NCI-H526 treated with DMSO at 0.1 percent for 48 hours (cell line): ENCODE measurements at regions not wholly inside any gene's neighbourhood (a gene's known extent, or its start where the extent isn't known, plus 50 kb on each side); places are given as distances from the start of the nearest gene placed in this dataset.
"Not testable (repeated sequence)": the region's sequence is repeated elsewhere in the genome, so short reads cannot be mapped to it uniquely, and the experiment has no call there.

Experiments used
- DNase-seq: peaks from one replicate; lab custom pipeline; 2025; lab: John Stamatoyannopoulos, UW

GRCh38 chr3:151675858-151676615 is 57.7 kb upstream of the AADACL2 start:
- no peak for DNase-seq

- no peak for DNase-seq
Measured at GRCh38 chr3:151673974-151674373, 59.8 kb upstream of the AADACL2 start.

- DNase-seq: not testable (repeated sequence)
Measured at GRCh38 chr3:151667762-151668161, 66.0 kb upstream of the AADACL2 start.

- DNase-seq: no peak
Measured at GRCh38 chr3:151660885-151661284, 72.8 kb upstream of the AADACL2 start.

GRCh38 chr3:151644986-151645385 is 88.7 kb upstream of the AADACL2 start:
- DNase-seq: peak; percentile 23

- no peak for DNase-seq
Measured at GRCh38 chr3:151644020-151644620, 89.6 kb upstream of the AADACL2 start.

GRCh38 chr3:151639418-151639740 is 94.3 kb upstream of the AADACL2 start:
- no peak for DNase-seq

- no peak for DNase-seq
Measured at GRCh38 chr3:151638555-151639417, 94.9 kb upstream of the AADACL2 start.

GRCh38 chr3:151635905-151636304 is 97.8 kb upstream of the AADACL2 start:
- no peak for DNase-seq

GRCh38 chr3:151631946-151632345 is 101.8 kb upstream of the AADACL2 start:
- no peak for DNase-seq

- DNase-seq: no peak
Measured at GRCh38 chr3:151630938-151631441, 102.7 kb upstream of the AADACL2 start.

GRCh38 chr3:151630035-151630434 is 103.7 kb upstream of the AADACL2 start:
- no peak for DNase-seq

- no peak for DNase-seq
Measured at GRCh38 chr3:151625586-151625985, 108.1 kb upstream of the AADACL2 start.

- DNase-seq: no peak
Measured at GRCh38 chr3:151625086-151625485, 108.6 kb upstream of the AADACL2 start.

GRCh38 chr3:151620071-151620470 is 113.7 kb upstream of the AADACL2 start:
- DNase-seq: no peak

- DNase-seq: no peak
Measured at GRCh38 chr3:151615464-151615863, 118.3 kb upstream of the AADACL2 start.

GRCh38 chr3:151612115-151612514 is 121.6 kb upstream of the AADACL2 start:
- no peak for DNase-seq

GRCh38 chr3:151611419-151611818 is 122.3 kb upstream of the AADACL2 start:
- no peak for DNase-seq

GRCh38 chr3:151609491-151609890 is 124.2 kb upstream of the AADACL2 start:
- DNase-seq: no peak

GRCh38 chr3:151604891-151605290 is 128.8 kb upstream of the AADACL2 start:
- DNase-seq: no peak

GRCh38 chr3:151600783-151601182 is 132.9 kb upstream of the AADACL2 start:
- DNase-seq: no peak

GRCh38 chr3:151599103-151599672 is 134.5 kb upstream of the AADACL2 start:
- no peak for DNase-seq
